GM19023 (cell line): ENCODE measurements at regions not wholly inside any gene's neighbourhood (a gene's known extent, or its start where the extent isn't known, plus 50 kb on each side); places are given as distances from the start of the nearest gene placed in this dataset.

ENCODE experiments used
- ATAC-seq: cut with Tn5 transposase; IDR thresholded peaks from one replicate; pipeline ENCODE4 v1.9.1; 2021; ENCODE audit warnings: mild to moderate bottlenecking, moderate library complexity; ENCODE audit not compliant: unreplicated experiment

- no peak for ATAC-seq
Observed at GRCh38 chr22:49116021-49116420, 711.7 kb downstream of the BRD1 start.

- no peak for ATAC-seq
Observed at GRCh38 chr22:49115197-49115596, 712.5 kb downstream of the BRD1 start.

- no peak for ATAC-seq
Observed at GRCh38 chr22:49113758-49114157, 713.9 kb downstream of the BRD1 start.

GRCh38 chr22:49112661-49113626 is 714.7 kb downstream of the BRD1 start:
- ATAC-seq = no peak

GRCh38 chr22:49112176-49112575 is 715.5 kb downstream of the BRD1 start:
- ATAC-seq = no peak

GRCh38 chr22:49111085-49111484 is 716.6 kb downstream of the BRD1 start:
- no peak for ATAC-seq

- ATAC-seq = no peak
Observed at GRCh38 chr22:49108636-49109315, 718.9 kb downstream of the BRD1 start.

- no peak for ATAC-seq
Observed at GRCh38 chr22:49107961-49108530, 719.6 kb downstream of the BRD1 start.

GRCh38 chr22:49107561-49107960 is 720.1 kb downstream of the BRD1 start:
- no peak for ATAC-seq

- no peak for ATAC-seq
Observed at GRCh38 chr22:49106842-49107152, 720.9 kb downstream of the BRD1 start.

- ATAC-seq = no peak
Observed at GRCh38 chr22:49106096-49106841, 721.4 kb downstream of the BRD1 start.

GRCh38 chr22:49104434-49104833 is 723.2 kb downstream of the BRD1 start:
- ATAC-seq = no peak

- ATAC-seq = no peak
Observed at GRCh38 chr22:49103314-49104059, 724.2 kb downstream of the BRD1 start.

GRCh38 chr22:49102367-49102766 is 725.3 kb downstream of the BRD1 start:
- no peak for ATAC-seq

GRCh38 chr22:49101873-49102272 is 725.8 kb downstream of the BRD1 start:
- no peak for ATAC-seq

GRCh38 chr22:49101225-49101624 is 726.4 kb downstream of the BRD1 start:
- no peak for ATAC-seq

GRCh38 chr22:49100773-49101172 is 726.9 kb downstream of the BRD1 start:
- ATAC-seq = no peak

- ATAC-seq = no peak
Observed at GRCh38 chr22:49100316-49100715, 727.4 kb downstream of the BRD1 start.

GRCh38 chr22:49099496-49100124 is 728.1 kb downstream of the BRD1 start:
- no peak for ATAC-seq

GRCh38 chr22:49099089-49099488 is 728.6 kb downstream of the BRD1 start:
- ATAC-seq = no peak
